ENCODE measurements at regions not wholly inside any gene's neighbourhood (a gene's known extent, or its start where the extent isn't known, plus 50 kb on each side); places are given as distances from the start of the nearest gene placed in this dataset.

GRCh38 chr21:35900539-35900938 lies 159.8 kb downstream of the SETD4 start:
- H2AFZ ChIP-seq (ENCODE audit: low read length), result no peak overlapping the region
- no peaks in the 10 kb centered on the region for H3F3A ChIP-seq (ENCODE audit: low read depth)
- H3K9ac ChIP-seq (ENCODE audit: low read depth, low read length, poor library complexity, severe bottlenecking), result no peak overlapping the region
- no peaks in the 10 kb centered on the region for H4K20me1 ChIP-seq (ENCODE audit: insufficient read depth, low read length, poor library complexity, severe bottlenecking)
- TF ChIP-seq EZH2phosphoT487 (IDR thresholded peaks at IDR 0.05; ENCODE audit: borderline replicate concordance), result no peak
- TF ChIP-seq CTCF (conservative IDR thresholded peaks at IDR 0.05; ENCODE audit: low read length), result no peak
- H3K9me2 ChIP-seq (replicated peaks; ENCODE audit: low read depth, low read length), result no peaks in the 10 kb centered on the region
- H3K4me1 ChIP-seq (ENCODE audit: insufficient read depth, low read length, poor library complexity, severe bottlenecking), result peaks cover 6% of the 10 kb centered on the region
- H3K4me2 ChIP-seq (ENCODE audit: low read depth, low read length, poor library complexity, severe bottlenecking), result no peak overlapping the region
- no peaks in the 10 kb centered on the region for H3K27me3 ChIP-seq (ENCODE audit: insufficient read depth, low read length, poor library complexity, severe bottlenecking)
- H3K4me3 ChIP-seq (ENCODE audit: low read length, poor library complexity, severe bottlenecking), result no peak overlapping the region
- H3K36me3 ChIP-seq (ENCODE audit: insufficient read depth, low read length), result no peaks in the 10 kb centered on the region
- no peaks in the 10 kb centered on the region for H3K9me3 ChIP-seq (ENCODE audit: insufficient read depth, low read depth, low read length)
- no peaks in the 10 kb centered on the region for H3K79me2 ChIP-seq (ENCODE audit: insufficient read depth, low read length)

- no peak for TF ChIP-seq EZH2phosphoT487 (IDR thresholded peaks at IDR 0.05; ENCODE audit: borderline replicate concordance)
- no peak for TF ChIP-seq CTCF (conservative IDR thresholded peaks at IDR 0.05; ENCODE audit: low read length)
- Histone ChIP-seq H3K9me2 (replicated peaks; ENCODE audit: low read depth, low read length) (no peaks in the 10 kb centered on the region), H2AFZ (ENCODE audit: low read length) (no peak overlapping the region), H3K4me2 (ENCODE audit: low read depth, low read length, poor library complexity, severe bottlenecking) (peak overlapping the region; percentile 13), H3K27me3 (ENCODE audit: insufficient read depth, low read length, poor library complexity, severe bottlenecking) (no peaks in the 10 kb centered on the region), H3K9ac (ENCODE audit: low read depth, low read length, poor library complexity, severe bottlenecking) (no peak overlapping the region), H4K20me1 (ENCODE audit: insufficient read depth, low read length, poor library complexity, severe bottlenecking) (no peaks in the 10 kb centered on the region), H3K9me3 (ENCODE audit: insufficient read depth, low read depth, low read length) (no peaks in the 10 kb centered on the region), H3K79me2 (ENCODE audit: insufficient read depth, low read length) (no peaks in the 10 kb centered on the region), H3K4me3 (ENCODE audit: low read length, poor library complexity, severe bottlenecking) (no peak overlapping the region), H3K4me1 (ENCODE audit: insufficient read depth, low read length, poor library complexity, severe bottlenecking) (peaks cover 6% of the 10 kb centered on the region), H3F3A (ENCODE audit: low read depth) (no peaks in the 10 kb centered on the region), H3K36me3 (ENCODE audit: insufficient read depth, low read length) (no peaks in the 10 kb centered on the region)
Observed at GRCh38 chr21:35896060-35896459, 164.3 kb downstream of the SETD4 start.

DNA sequence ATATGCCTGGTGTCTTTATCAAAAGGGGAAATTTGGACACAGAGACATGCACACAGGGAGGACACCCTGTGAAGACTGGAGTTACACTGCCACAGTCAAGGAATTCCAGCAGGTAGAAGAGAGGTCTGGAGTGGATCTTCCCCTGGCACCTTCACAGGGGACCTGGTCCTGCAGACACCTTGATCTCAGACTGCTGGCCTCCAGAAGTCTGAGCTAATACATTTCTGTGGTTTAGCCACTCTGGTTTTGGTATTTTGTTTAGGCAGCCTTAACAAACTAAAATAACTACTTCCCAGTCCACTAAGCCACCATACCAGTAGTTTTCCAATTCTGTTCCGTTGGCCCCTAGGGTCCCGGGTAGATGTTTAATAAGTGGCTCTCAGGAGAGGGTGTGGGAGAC lies 164.7 kb downstream of the SETD4 start:
- no peaks in the 10 kb centered on the region for H3K36me3 ChIP-seq (ENCODE audit: insufficient read depth, low read length)
- no peak for TF ChIP-seq EZH2phosphoT487 (IDR thresholded peaks at IDR 0.05; ENCODE audit: borderline replicate concordance)
- no peak overlapping the region for H3K4me3 ChIP-seq (ENCODE audit: low read length, poor library complexity, severe bottlenecking)
- no peak overlapping the region for H3K9ac ChIP-seq (ENCODE audit: low read depth, low read length, poor library complexity, severe bottlenecking)
- H3K79me2 ChIP-seq (ENCODE audit: insufficient read depth, low read length), result no peaks in the 10 kb centered on the region
- no peaks in the 10 kb centered on the region for H3F3A ChIP-seq (ENCODE audit: low read depth)
- no peaks in the 10 kb centered on the region for H3K27me3 ChIP-seq (ENCODE audit: insufficient read depth, low read length, poor library complexity, severe bottlenecking)
- H2AFZ ChIP-seq (ENCODE audit: low read length), result no peak overlapping the region
- peaks cover 6% of the 10 kb centered on the region for H3K4me1 ChIP-seq (ENCODE audit: insufficient read depth, low read length, poor library complexity, severe bottlenecking)
- H3K9me3 ChIP-seq (ENCODE audit: insufficient read depth, low read depth, low read length), result no peaks in the 10 kb centered on the region
- no peaks in the 10 kb centered on the region for H3K9me2 ChIP-seq (replicated peaks; ENCODE audit: low read depth, low read length)
- H3K4me2 ChIP-seq (ENCODE audit: low read depth, low read length, poor library complexity, severe bottlenecking), result peak overlapping the region; percentile 13
- H4K20me1 ChIP-seq (ENCODE audit: insufficient read depth, low read length, poor library complexity, severe bottlenecking), result no peaks in the 10 kb centered on the region

- no peak for TF ChIP-seq EZH2phosphoT487 (IDR thresholded peaks at IDR 0.05; ENCODE audit: borderline replicate concordance)
- no peak for TF ChIP-seq CTCF (conservative IDR thresholded peaks at IDR 0.05; ENCODE audit: low read length)
- Histone ChIP-seq H3K27me3 (ENCODE audit: insufficient read depth, low read length, poor library complexity, severe bottlenecking) (no peaks in the 10 kb centered on the region), H3K36me3 (ENCODE audit: insufficient read depth, low read length) (no peaks in the 10 kb centered on the region), H3K4me2 (ENCODE audit: low read depth, low read length, poor library complexity, severe bottlenecking) (no peak overlapping the region), H3K4me1 (ENCODE audit: insufficient read depth, low read length, poor library complexity, severe bottlenecking) (peaks cover 6% of the 10 kb centered on the region), H3K79me2 (ENCODE audit: insufficient read depth, low read length) (no peaks in the 10 kb centered on the region), H3K9me2 (replicated peaks; ENCODE audit: low read depth, low read length) (no peaks in the 10 kb centered on the region), H3K9ac (ENCODE audit: low read depth, low read length, poor library complexity, severe bottlenecking) (no peak overlapping the region), H2AFZ (ENCODE audit: low read length) (no peak overlapping the region), H3F3A (ENCODE audit: low read depth) (no peaks in the 10 kb centered on the region), H3K9me3 (ENCODE audit: insufficient read depth, low read depth, low read length) (no peaks in the 10 kb centered on the region), H4K20me1 (ENCODE audit: insufficient read depth, low read length, poor library complexity, severe bottlenecking) (no peaks in the 10 kb centered on the region), H3K4me3 (ENCODE audit: low read length, poor library complexity, severe bottlenecking) (no peak overlapping the region)
Observed at GRCh38 chr21:35893156-35893555, 167.2 kb downstream of the SETD4 start.
